HG02759 (cell line): ENCODE measurements at regions not wholly inside any gene's neighbourhood (a gene's known extent, or its start where the extent isn't known, plus 50 kb on each side); places are given as distances from the start of the nearest gene placed in this dataset.
"Not testable (repeated sequence)": the region's sequence is repeated elsewhere in the genome, so short reads cannot be mapped to it uniquely, and the experiment has no call there.

Experiments
- ATAC-seq: cut with Tn5 transposase; IDR thresholded peaks from one replicate; pipeline ENCODE4 v1.9.1; 2021; ENCODE audit warnings: mild to moderate bottlenecking, moderate library complexity; ENCODE audit not compliant: unreplicated experiment

DNA sequence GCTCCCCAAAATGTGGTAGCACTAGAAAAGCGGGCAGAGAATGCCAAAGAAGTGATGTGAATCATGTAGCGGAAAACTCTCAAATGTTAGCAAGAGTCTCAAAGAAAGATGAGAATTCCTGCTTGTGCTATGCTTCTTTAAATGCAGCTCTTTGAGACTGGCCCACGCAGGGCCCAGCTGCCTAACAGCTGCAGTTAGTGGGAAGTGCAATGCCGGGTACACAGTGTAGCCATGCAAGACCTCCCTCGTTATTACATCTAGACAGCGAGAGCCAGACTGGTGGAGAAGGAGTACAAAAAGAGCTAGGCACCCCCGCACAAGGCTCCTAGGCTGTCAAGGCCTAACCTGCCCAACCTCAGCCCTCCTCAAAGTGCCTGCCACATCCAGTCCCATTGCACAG, 201.7 kb upstream of the PRDM1 start:
- ATAC-seq: no peak

- ATAC-seq: no peak
These were observed 202.1 kb upstream of the PRDM1 start for GRCh38 chr6:105884011-105884410.

DNA sequence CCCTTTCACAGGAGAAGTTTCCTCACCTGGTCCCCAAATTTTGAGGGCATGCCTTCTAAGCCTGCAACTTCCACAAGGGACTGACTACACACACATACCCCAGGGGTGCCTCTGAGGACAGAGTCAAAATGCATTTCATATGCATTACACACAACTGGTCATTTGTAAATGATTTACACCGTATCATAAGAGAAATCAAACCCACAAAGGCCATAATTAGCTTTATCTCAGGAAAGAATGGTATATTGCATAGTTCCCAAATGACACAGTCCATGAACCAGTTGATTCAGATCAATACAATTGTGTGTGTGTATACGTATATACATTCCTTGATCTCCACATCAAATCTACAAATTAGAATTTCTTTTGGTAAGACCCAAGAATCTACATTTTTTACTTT, 203.3 kb upstream of the PRDM1 start:
- ATAC-seq: no peak

DNA sequence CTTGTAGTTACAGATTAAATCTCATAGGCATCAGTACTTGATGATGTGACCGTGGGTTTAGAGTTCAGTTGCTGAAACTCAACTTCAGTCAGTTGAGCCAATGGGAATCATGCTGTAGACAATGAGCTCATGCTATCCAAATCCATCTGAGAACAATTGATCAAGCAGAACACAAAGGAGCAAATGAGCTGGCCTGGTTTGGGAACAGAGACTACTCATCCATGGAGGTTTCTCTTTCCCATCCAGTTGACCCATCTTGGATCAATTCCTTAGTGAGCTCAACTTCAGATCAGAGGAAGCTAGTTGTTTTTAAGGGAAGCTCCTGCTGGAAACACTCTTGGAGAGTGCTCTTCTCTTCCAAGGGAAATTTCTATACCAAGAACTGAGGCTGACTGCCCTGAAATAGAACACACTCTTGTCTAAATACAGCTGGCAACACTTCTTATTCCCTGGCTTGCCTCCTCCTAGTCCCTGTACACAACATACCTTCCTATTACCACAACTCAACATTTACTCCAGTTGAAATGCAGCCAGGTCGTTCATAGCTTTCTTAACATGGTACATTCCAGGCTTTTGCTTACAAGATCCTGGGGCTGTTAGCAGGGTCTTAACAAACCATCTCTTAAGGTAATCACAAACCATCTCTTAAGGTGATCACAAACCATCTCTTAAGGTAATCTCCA, 203.9 kb upstream of the PRDM1 start:
- no peak for ATAC-seq

GRCh38 chr6:105881608-105882007, 204.5 kb upstream of the PRDM1 start:
- ATAC-seq: no peak

GRCh38 chr6:105880030-105880492, 206.1 kb upstream of the PRDM1 start:
- ATAC-seq: peak; percentile 68

DNA sequence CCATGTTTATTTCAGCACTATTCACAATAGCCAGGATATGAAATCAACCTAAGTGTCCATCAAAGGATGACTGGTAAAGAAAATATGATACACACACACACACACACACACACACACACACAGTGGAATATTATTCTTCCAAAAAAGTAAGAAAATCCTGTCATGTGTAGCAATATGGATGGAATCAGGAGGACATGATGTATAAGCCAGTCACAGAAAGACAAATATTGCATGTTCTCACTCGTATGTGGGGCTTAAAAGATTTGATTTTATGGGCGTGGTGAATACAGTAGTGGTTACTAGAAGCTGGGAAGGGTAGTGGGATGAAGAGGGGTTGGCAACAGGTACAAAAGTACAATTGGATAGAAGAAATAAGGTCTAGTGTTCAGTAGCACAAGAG, 207.0 kb upstream of the PRDM1 start:
- ATAC-seq: no peak

- no peak for ATAC-seq
These were observed 210.0 kb upstream of the PRDM1 start for GRCh38 chr6:105875974-105876640.

- peak; percentile 49 for ATAC-seq
These were observed 211.1 kb upstream of the PRDM1 start for GRCh38 chr6:105874835-105875626.

DNA sequence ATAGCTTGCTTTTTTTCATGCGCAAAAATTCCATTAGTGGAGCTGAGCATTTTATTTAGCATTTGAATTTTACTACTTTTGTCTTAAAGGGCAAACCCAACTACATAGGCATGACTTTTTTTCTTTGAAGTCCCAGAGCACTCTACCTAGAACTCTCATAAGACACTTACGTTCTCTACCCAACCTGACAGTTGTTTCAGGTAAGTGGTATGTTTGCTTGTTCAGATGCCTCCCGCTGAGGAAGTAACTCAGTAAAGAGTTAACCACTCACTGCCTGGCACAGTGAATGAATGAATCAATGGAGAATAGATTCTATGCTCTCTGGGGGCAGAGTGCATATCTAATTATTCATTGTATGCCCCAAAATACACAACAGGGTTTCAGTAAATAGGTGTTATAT, 212.3 kb upstream of the PRDM1 start:
- no peak for ATAC-seq

GRCh38 chr6:105873211-105873704, 212.9 kb upstream of the PRDM1 start:
- no peak for ATAC-seq

DNA sequence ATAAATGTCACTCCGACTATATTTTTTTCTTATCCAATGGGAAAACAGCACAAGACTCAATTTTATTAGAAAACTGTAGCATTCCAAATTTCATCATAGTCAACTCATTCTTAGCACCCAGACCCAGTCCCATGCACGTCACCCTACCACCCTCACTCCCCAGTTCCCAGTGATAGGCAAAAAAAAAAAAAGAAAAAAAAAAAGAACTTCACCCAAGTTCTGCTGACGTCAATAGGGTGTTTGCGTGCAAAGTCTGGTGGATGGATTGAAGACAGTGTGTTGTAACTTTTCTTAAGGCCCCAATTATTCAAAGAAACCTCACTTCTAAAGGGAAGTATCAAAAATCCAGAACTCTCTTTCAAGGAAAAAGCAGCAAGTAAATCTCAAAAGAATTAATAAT, 213.9 kb upstream of the PRDM1 start:
- ATAC-seq: no peak

DNA sequence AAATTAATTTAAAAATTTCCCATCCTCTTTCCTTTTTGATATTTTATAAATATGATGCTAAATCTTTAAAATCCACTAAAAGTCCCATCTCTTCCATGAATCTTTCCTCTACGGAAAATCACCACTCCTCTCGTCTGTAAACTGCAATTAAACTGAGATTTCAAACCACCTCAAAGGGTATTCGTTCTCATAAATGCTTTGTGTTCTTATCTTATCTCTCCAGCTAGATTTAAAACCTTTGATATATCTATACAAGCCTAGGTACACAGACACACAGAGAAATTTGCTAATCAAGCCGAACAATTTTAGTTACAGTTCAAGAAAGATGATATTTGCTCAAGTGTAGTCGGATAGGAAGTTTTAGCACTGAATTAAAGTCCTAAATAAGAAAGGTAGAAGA, 214.6 kb upstream of the PRDM1 start:
- no peak for ATAC-seq

DNA sequence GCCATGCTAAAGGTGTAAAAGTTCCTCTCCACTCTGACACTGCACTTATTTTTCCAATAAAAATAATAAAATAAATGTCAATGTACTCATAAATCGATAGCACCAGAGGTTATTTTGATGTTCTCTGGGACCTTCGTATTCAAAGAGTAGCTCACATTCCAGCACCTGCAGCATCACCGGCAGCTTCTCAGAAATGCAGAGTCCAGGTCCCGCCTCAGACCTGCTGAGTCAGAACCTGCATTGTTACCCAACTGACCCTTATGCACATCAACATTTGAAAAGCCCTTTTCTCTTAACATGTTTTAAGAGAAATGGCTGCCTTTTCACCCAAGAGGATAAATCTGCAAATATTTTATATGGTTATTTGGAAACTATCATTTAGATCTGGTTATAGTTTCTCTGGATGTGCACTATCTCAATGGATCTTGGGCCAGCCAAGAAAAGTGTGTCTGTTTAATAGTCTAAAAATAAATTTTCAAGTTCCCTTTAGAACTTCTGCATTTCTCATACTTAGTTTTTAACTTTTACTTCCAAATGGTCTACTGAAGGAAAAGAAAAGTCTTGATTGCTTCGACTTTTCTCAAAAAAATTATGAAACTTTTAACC, 216.2 kb upstream of the PRDM1 start:
- no peak for ATAC-seq

DNA sequence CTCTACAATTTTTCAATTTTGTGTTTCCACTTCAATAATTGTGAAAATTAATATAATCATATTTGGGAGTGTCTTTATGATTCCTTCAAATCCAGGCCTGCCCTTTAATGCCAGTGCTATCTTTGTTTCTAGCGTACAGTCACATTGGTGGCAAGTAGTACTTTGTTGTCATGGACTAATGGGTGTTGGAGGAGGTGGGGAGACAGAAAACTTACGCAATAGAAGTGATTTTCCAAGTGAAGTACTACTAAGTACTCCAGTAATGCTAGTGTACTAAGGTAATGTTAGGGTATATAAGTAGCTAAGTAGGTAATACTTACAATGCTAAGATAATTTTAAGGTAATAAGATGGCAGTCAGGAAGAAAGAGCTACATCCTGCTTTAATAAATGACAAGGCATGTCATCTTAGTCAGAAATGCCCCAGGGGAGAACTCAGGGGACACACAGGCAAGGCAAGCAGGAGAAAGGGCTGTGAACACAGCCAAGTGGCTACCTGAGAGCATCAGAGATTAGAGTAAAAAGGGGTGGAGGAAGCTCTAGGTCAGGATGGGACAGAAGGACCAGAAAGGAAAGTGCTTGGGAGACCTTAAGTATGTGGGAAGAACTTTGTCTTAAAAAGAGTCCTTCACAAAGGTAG, 217.2 kb upstream of the PRDM1 start:
- no peak for ATAC-seq

GRCh38 chr6:105867821-105868220, 218.3 kb upstream of the PRDM1 start:
- ATAC-seq: no peak

- no peak for ATAC-seq
These were observed 218.9 kb upstream of the PRDM1 start for GRCh38 chr6:105867277-105867676.

GRCh38 chr6:105862936-105863607, 223.1 kb upstream of the PRDM1 start:
- no peak for ATAC-seq

DNA sequence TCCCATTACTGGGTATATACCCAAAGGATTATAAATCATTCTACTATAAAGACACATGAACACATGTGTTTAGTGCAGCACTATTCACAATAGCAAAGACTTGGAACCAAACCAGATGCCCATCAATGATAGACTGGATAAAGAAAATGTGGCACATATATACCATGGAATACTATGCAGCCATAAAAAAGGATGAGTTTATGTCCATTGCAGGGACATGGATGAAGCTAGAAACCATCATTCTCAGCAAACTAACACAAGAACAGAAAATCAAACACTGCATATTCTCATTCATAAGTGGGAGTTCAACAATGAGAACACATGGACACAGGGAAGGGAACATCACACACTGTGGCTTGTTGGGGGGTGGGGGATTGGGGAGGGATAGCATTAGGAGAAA, 225.2 kb upstream of the PRDM1 start:
- not testable (repeated sequence) for ATAC-seq

- no peak for ATAC-seq
These were observed 226.7 kb upstream of the PRDM1 start for GRCh38 chr6:105859457-105859856.
